ENCODE measurements at regions not wholly inside any gene's neighbourhood (a gene's known extent, or its start where the extent isn't known, plus 50 kb on each side); places are given as distances from the start of the nearest gene placed in this dataset.
"Not testable (repeated sequence)": the region's sequence is repeated elsewhere in the genome, so short reads cannot be mapped to it uniquely, and the experiment has no call there.

GRCh38 chr2:83368461-83368860 lies 1090.6 kb downstream of the SUCLG1 start:
- H3K36me3 Mint-ChIP-seq (ENCODE audit: low read depth): no peaks in the 10 kb centered on the region
- no peak overlapping the region for H3K4me3 Mint-ChIP-seq (ENCODE audit: unreplicated experiment)
- no peaks in the 10 kb centered on the region for H3K27me3 Mint-ChIP-seq (ENCODE audit: low read depth)
- no peaks in the 10 kb centered on the region for H3K4me1 Mint-ChIP-seq (ENCODE audit: low read depth)
- DNase-seq (ENCODE audit: low spot score): no peak
- no peaks in the 10 kb centered on the region for H3K9me3 Mint-ChIP-seq (ENCODE audit: low read depth)
- H3K27ac Mint-ChIP-seq (ENCODE audit: unreplicated experiment): no peak overlapping the region
- no peak for TF ChIP-seq CTCF (IDR thresholded peaks at IDR 0.05)

- DNase-seq (ENCODE audit: low spot score): no peak
- Mint-ChIP-seq H3K9me3 (ENCODE audit: low read depth) (no peaks in the 10 kb centered on the region), H3K4me1 (ENCODE audit: low read depth) (no peaks in the 10 kb centered on the region), H3K36me3 (ENCODE audit: low read depth) (no peaks in the 10 kb centered on the region), H3K4me3 (ENCODE audit: unreplicated experiment) (no peak overlapping the region), H3K27me3 (ENCODE audit: low read depth) (no peaks in the 10 kb centered on the region), H3K27ac (ENCODE audit: unreplicated experiment) (no peak overlapping the region)
- TF ChIP-seq CTCF (IDR thresholded peaks at IDR 0.05): no peak
Observed at GRCh38 chr2:83365476-83365875, 1093.6 kb downstream of the SUCLG1 start.

GRCh38 chr2:83364264-83364663 lies 1094.8 kb downstream of the SUCLG1 start:
- H3K9me3 Mint-ChIP-seq (ENCODE audit: low read depth): no peaks in the 10 kb centered on the region
- no peaks in the 10 kb centered on the region for H3K36me3 Mint-ChIP-seq (ENCODE audit: low read depth)
- H3K4me1 Mint-ChIP-seq (ENCODE audit: low read depth): no peaks in the 10 kb centered on the region
- TF ChIP-seq CTCF (IDR thresholded peaks at IDR 0.05): no peak
- no peak overlapping the region for H3K4me3 Mint-ChIP-seq (ENCODE audit: unreplicated experiment)
- DNase-seq (ENCODE audit: low spot score): no peak
- H3K27ac Mint-ChIP-seq (ENCODE audit: unreplicated experiment): no peak overlapping the region
- H3K27me3 Mint-ChIP-seq (ENCODE audit: low read depth): no peaks in the 10 kb centered on the region

GRCh38 chr2:83363138-83363537 lies 1095.9 kb downstream of the SUCLG1 start:
- H3K27me3 Mint-ChIP-seq (ENCODE audit: low read depth); H3K4me1 Mint-ChIP-seq (ENCODE audit: low read depth); H3K36me3 Mint-ChIP-seq (ENCODE audit: low read depth); DNase-seq (ENCODE audit: low spot score); H3K9me3 Mint-ChIP-seq (ENCODE audit: low read depth); H3K4me3 Mint-ChIP-seq (ENCODE audit: unreplicated experiment); H3K27ac Mint-ChIP-seq (ENCODE audit: unreplicated experiment): not testable (repeated sequence)

GRCh38 chr2:83359336-83359735 lies 1099.7 kb downstream of the SUCLG1 start:
- Mint-ChIP-seq H3K9me3 (ENCODE audit: low read depth) (no peaks in the 10 kb centered on the region), H3K4me1 (ENCODE audit: low read depth) (no peaks in the 10 kb centered on the region), H3K27ac (ENCODE audit: unreplicated experiment) (no peak overlapping the region), H3K36me3 (ENCODE audit: low read depth) (no peaks in the 10 kb centered on the region), H3K4me3 (ENCODE audit: unreplicated experiment) (no peak overlapping the region), H3K27me3 (ENCODE audit: low read depth) (no peaks in the 10 kb centered on the region)
- no peak for DNase-seq (ENCODE audit: low spot score)
- TF ChIP-seq CTCF (IDR thresholded peaks at IDR 0.05): no peak

GRCh38 chr2:83342860-83343329 lies 1116.2 kb downstream of the SUCLG1 start:
- no peaks in the 10 kb centered on the region for H3K36me3 Mint-ChIP-seq (ENCODE audit: low read depth)

More at GRCh38 chr2:83342860-83343329, 1116.2 kb downstream of the SUCLG1 start:
- Mint-ChIP-seq H3K4me1 (ENCODE audit: low read depth) (no peaks in the 10 kb centered on the region), H3K27ac (ENCODE audit: unreplicated experiment) (no peak overlapping the region), H3K4me3 (ENCODE audit: unreplicated experiment) (no peak overlapping the region), H3K9me3 (ENCODE audit: low read depth) (peaks cover 5% of the 10 kb centered on the region), H3K27me3 (ENCODE audit: low read depth) (no peaks in the 10 kb centered on the region)
- TF ChIP-seq CTCF (IDR thresholded peaks at IDR 0.05): no peak
- DNase-seq (ENCODE audit: low spot score): no peak

Measured in chondrocyte (in vitro differentiated cells).